T-helper 17 cell (primary cell): ENCODE measurements at regions not wholly inside any gene's neighbourhood (a gene's known extent, or its start where the extent isn't known, plus 50 kb on each side); places are given as distances from the start of the nearest gene placed in this dataset.
"Not testable (repeated sequence)": the region's sequence is repeated elsewhere in the genome, so short reads cannot be mapped to it uniquely, and the experiment has no call there.

Experiments used
- ATAC-seq: fragments of 150-1000 bp; cut with Tn5 transposase; 2 replicates; pipeline ENCODE4 v1.10.0; 2021; ENCODE audit warnings: mild to moderate bottlenecking, moderate library complexity
- DNase-seq, 3 donors: peaks; one replicate each; pipeline versions ENCODE4 v3.0.0 to v3.0.0-alpha.2; 2020 to 2021
- H3K9me3 ChIP-seq: one replicate; pipeline ENCODE4 v1.7.0; 2013; ENCODE audit warnings: low read length, mild to moderate bottlenecking; ENCODE audit not compliant: control insufficient read depth, poor library complexity, severe bottlenecking
- H3K27ac Mint-ChIP-seq: one replicate; pipeline ENCODE4 v1.8.0; 2022; ENCODE audit warnings: mild to moderate bottlenecking, moderate library complexity, mixed read lengths
- H3K27me3 Mint-ChIP-seq: one replicate; pipeline ENCODE4 v1.8.0; 2022; ENCODE audit warnings: mixed read lengths
- H3K36me3 Mint-ChIP-seq: one replicate; pipeline ENCODE4 v1.8.0; 2022; ENCODE audit warnings: low read depth, mixed read lengths
- H3K4me1 Mint-ChIP-seq: one replicate; pipeline ENCODE4 v1.8.0; 2022; ENCODE audit warnings: mild to moderate bottlenecking, mixed read lengths
- H3K4me3 Mint-ChIP-seq: one replicate; pipeline ENCODE4 v1.8.0; 2022; ENCODE audit warnings: mild to moderate bottlenecking, moderate library complexity, mixed read lengths

- Mint-ChIP-seq H3K4me1 (no peaks in the 10 kb centered on the region), H3K27me3 (peaks cover 16% of the 10 kb centered on the region), H3K27ac (no peak overlapping the region), H3K4me3 (no peak overlapping the region), H3K36me3 (no peaks in the 10 kb centered on the region)
- H3K9me3 ChIP-seq = no peaks in the 10 kb centered on the region
- ATAC-seq (no peak), DNase-seq (no peak)
Measured at GRCh38 chr16:79965718-79966117, 365.2 kb upstream of the MAF start.

GRCh38 chr16:79964104-79964503, 363.6 kb upstream of the MAF start:
- Mint-ChIP-seq H3K27me3 (peaks cover 26% of the 10 kb centered on the region), H3K4me3 (no peak overlapping the region), H3K27ac (no peak overlapping the region), H3K36me3 (no peaks in the 10 kb centered on the region), H3K4me1 (no peaks in the 10 kb centered on the region)
- ATAC-seq (no peak), DNase-seq (no peak)
- no peaks in the 10 kb centered on the region for H3K9me3 ChIP-seq

- ATAC-seq = no peak
- Mint-ChIP-seq H3K36me3 (peaks cover 2% of the 10 kb centered on the region), H3K4me1 (no peaks in the 10 kb centered on the region), H3K27ac (no peak overlapping the region), H3K4me3 (no peak overlapping the region), H3K27me3 (peaks cover 28% of the 10 kb centered on the region)
- no peak for DNase-seq
- no peaks in the 10 kb centered on the region for H3K9me3 ChIP-seq
Measured at GRCh38 chr16:79962962-79963361, 362.4 kb upstream of the MAF start.

GRCh38 chr16:79959226-79959625, 358.7 kb upstream of the MAF start:
- Mint-ChIP-seq H3K4me1 (no peaks in the 10 kb centered on the region), H3K4me3 (no peak overlapping the region), H3K27ac (no peak overlapping the region), H3K36me3 (peaks cover 2% of the 10 kb centered on the region), H3K27me3 (peaks cover 33% of the 10 kb centered on the region)
- DNase-seq (no peak), ATAC-seq (no peak)
- no peaks in the 10 kb centered on the region for H3K9me3 ChIP-seq

GRCh38 chr16:79954921-79955705, 354.6 kb upstream of the MAF start:
- Mint-ChIP-seq H3K36me3 (peaks cover 2% of the 10 kb centered on the region), H3K27me3 (peaks cover 37% of the 10 kb centered on the region), H3K27ac (no peak overlapping the region), H3K4me1 (no peaks in the 10 kb centered on the region), H3K4me3 (no peak overlapping the region)
- ATAC-seq (no peak), DNase-seq (no peak)
- no peaks in the 10 kb centered on the region for H3K9me3 ChIP-seq

- Mint-ChIP-seq H3K4me1 (no peaks in the 10 kb centered on the region), H3K4me3 (no peak overlapping the region), H3K27me3 (peaks cover 35% of the 10 kb centered on the region), H3K27ac (no peak overlapping the region), H3K36me3 (no peaks in the 10 kb centered on the region)
- no peak for ATAC-seq
- no peaks in the 10 kb centered on the region for H3K9me3 ChIP-seq
- DNase-seq = no peak
Measured at GRCh38 chr16:79950932-79951719, 350.6 kb upstream of the MAF start.

- peaks cover 35% of the 10 kb centered on the region for H3K27me3 Mint-ChIP-seq
- DNase-seq = no peak
- no peaks in the 10 kb centered on the region for H3K4me1 Mint-ChIP-seq
- no peak overlapping the region for H3K27ac Mint-ChIP-seq
- H3K4me3 Mint-ChIP-seq = no peak overlapping the region
- no peaks in the 10 kb centered on the region for H3K36me3 Mint-ChIP-seq
- no peaks in the 10 kb centered on the region for H3K9me3 ChIP-seq
- ATAC-seq = no peak
Measured at GRCh38 chr16:79949417-79949816, 348.9 kb upstream of the MAF start.

GRCh38 chr16:79947771-79948170, 347.2 kb upstream of the MAF start:
- Mint-ChIP-seq H3K27ac (no peak overlapping the region), H3K36me3 (no peaks in the 10 kb centered on the region), H3K4me3 (no peak overlapping the region), H3K4me1 (no peaks in the 10 kb centered on the region), H3K27me3 (peaks cover 35% of the 10 kb centered on the region)
- ATAC-seq (no peak), DNase-seq (no peak)
- H3K9me3 ChIP-seq = no peaks in the 10 kb centered on the region

GRCh38 chr16:79946252-79946651, 345.7 kb upstream of the MAF start:
- Mint-ChIP-seq H3K27ac (no peak overlapping the region), H3K36me3 (no peaks in the 10 kb centered on the region), H3K27me3 (peaks cover 27% of the 10 kb centered on the region), H3K4me3 (no peak overlapping the region), H3K4me1 (no peaks in the 10 kb centered on the region)
- ATAC-seq (no peak), DNase-seq (no peak)
- no peaks in the 10 kb centered on the region for H3K9me3 ChIP-seq

GRCh38 chr16:79943736-79944135, 343.2 kb upstream of the MAF start:
- no peak for DNase-seq
- no peaks in the 10 kb centered on the region for H3K36me3 Mint-ChIP-seq
- H3K27ac Mint-ChIP-seq = no peak overlapping the region
- no peaks in the 10 kb centered on the region for H3K4me1 Mint-ChIP-seq
- no peak for ATAC-seq
- H3K9me3 ChIP-seq = no peaks in the 10 kb centered on the region
- H3K4me3 Mint-ChIP-seq = no peak overlapping the region
- H3K27me3 Mint-ChIP-seq = peaks cover 18% of the 10 kb centered on the region

- ATAC-seq = no peak
- Mint-ChIP-seq H3K4me3 (no peak overlapping the region), H3K36me3 (no peaks in the 10 kb centered on the region), H3K4me1 (no peaks in the 10 kb centered on the region), H3K27ac (no peak overlapping the region), H3K27me3 (peaks cover 19% of the 10 kb centered on the region)
- DNase-seq = no peak
- H3K9me3 ChIP-seq = no peaks in the 10 kb centered on the region
Measured at GRCh38 chr16:79938575-79938974, 338.0 kb upstream of the MAF start.

- not testable (repeated sequence) for H3K36me3 Mint-ChIP-seq, H3K9me3 ChIP-seq, ATAC-seq, H3K4me3 Mint-ChIP-seq, H3K4me1 Mint-ChIP-seq, H3K27ac Mint-ChIP-seq, DNase-seq
- H3K27me3 Mint-ChIP-seq = peaks cover 19% of the 10 kb centered on the region
Measured at GRCh38 chr16:79937671-79938070, 337.1 kb upstream of the MAF start.

GRCh38 chr16:79933603-79934002, 333.1 kb upstream of the MAF start:
- Mint-ChIP-seq H3K36me3 (no peaks in the 10 kb centered on the region), H3K27ac (no peak overlapping the region), H3K4me1 (no peaks in the 10 kb centered on the region), H3K4me3 (no peak overlapping the region), H3K27me3 (peaks cover 7% of the 10 kb centered on the region)
- ATAC-seq (no peak), DNase-seq (no peak)
- no peaks in the 10 kb centered on the region for H3K9me3 ChIP-seq

- no peak overlapping the region for H3K27ac Mint-ChIP-seq
- H3K27me3 Mint-ChIP-seq = peaks cover 4% of the 10 kb centered on the region
- ATAC-seq (no peak), DNase-seq (no peak)
- H3K36me3 Mint-ChIP-seq = no peaks in the 10 kb centered on the region
- H3K9me3 ChIP-seq = no peaks in the 10 kb centered on the region
- no peak overlapping the region for H3K4me3 Mint-ChIP-seq
- no peaks in the 10 kb centered on the region for H3K4me1 Mint-ChIP-seq
Measured at GRCh38 chr16:79932572-79932971, 332.0 kb upstream of the MAF start.
